ENCODE measurements at regions not wholly inside any gene's neighbourhood (a gene's known extent, or its start where the extent isn't known, plus 50 kb on each side); places are given as distances from the start of the nearest gene placed in this dataset.
A peak's percentile ranks its signal among the peaks of the same experiment; 100 is the strongest.

DNA sequence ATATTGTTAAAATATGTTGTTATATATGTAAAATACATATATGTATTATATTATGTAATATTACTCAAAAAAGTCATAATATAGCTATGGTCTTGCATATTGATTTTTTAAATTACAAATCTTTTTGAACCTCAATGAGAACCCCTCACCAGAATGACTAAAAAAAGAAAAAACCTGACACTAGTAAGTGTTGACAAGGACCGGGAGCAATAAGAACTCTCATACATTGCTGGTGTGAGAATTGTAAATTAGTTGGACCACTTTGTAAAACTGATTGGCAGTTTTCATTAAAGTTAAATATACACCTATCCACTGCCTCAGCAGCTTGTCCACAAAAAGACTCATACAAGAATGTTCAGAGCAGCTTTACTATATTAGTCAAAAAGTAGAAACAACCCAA lies 280.0 kb downstream of the BMP7 start (continued):
- TF ChIP-seq, protein P1, sequence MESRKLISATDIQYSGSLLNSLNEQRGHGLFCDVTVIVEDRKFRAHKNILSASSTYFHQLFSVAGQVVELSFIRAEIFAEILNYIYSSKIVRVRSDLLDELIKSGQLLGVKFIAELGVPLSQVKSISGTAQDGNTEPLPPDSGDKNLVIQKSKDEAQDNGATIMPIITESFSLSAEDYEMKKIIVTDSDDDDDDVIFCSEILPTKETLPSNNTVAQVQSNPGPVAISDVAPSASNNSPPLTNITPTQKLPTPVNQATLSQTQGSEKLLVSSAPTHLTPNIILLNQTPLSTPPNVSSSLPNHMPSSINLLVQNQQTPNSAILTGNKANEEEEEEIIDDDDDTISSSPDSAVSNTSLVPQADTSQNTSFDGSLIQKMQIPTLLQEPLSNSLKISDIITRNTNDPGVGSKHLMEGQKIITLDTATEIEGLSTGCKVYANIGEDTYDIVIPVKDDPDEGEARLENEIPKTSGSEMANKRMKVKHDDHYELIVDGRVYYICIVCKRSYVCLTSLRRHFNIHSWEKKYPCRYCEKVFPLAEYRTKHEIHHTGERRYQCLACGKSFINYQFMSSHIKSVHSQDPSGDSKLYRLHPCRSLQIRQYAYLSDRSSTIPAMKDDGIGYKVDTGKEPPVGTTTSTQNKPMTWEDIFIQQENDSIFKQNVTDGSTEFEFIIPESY (IDR thresholded peaks at IDR 0.05; ENCODE audit: extremely low read depth, insufficient replicate concordance, low read length) = no peak
- no peak for TF ChIP-seq POLR2AphosphoS5 (IDR thresholded peaks at IDR 0.05; ENCODE audit: low read depth, low read length)
- no peak for TF ChIP-seq SRF (IDR thresholded peaks at IDR 0.05; ENCODE audit: low read depth)
- no peak for TF ChIP-seq ZNF274 (IDR thresholded peaks at IDR 0.05; ENCODE audit: low read depth, low read length)

DNA sequence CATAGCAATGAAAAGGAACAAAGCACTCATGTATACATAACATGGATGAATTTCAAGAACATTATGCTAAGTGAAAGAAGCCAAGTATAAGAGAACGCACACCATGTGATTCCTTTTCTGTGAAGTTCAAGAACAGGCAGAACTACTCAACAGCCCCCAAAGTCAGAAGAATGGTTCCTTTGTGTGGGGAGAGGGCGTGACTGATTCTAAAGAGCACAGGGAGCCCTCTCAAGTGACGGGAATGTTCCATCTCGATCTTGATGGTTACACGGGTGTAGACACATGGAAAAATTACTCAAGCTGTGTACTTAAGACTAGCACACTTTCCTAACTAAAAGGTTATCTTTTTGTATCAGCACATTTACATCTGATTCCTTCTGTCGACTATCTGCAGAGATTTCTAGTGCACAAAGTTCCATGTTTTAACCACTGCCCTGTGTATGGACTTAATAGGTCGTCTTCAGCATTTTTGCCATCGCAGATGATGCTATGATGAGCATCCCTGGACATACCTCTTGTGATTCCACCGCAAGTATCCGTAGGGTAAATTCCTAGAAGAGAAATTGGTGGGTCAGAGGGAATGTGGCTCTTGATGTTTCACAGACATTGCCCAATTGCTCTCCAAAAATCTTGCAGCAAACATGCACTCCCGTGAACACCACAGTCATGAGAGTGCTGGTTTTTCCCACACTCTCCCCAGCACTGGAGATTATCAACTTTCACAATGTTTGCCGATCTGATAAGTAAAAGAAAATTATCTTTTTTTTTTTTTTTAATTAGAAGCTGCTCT lies 279.3 kb downstream of the BMP7 start:
- Histone ChIP-seq H3K9ac (ENCODE audit: low read length) (no peak overlapping the region), H3K4me3 (replicated peaks in 1 of 2; ENCODE audit: low read depth in 1 of 2, low read length in 2 of 2) (no peak overlapping the region; a peak in 1 of 4 replicates), H3K36me3 (ENCODE audit: control insufficient read depth in 1 of 2, insufficient read depth in 2 of 2, low read length in 2 of 2) (no peaks in the 10 kb centered on the region), H3K4me1 (ENCODE audit: control insufficient read depth in 1 of 2, insufficient read depth in 2 of 2, low read length in 2 of 2) (peaks cover 0 to 22% of the 10 kb centered on the region in 2 experiments; a peak in 2 of 4 replicates), H3K79me2 (ENCODE audit: insufficient read depth, low read length) (no peaks in the 10 kb centered on the region), H4K20me1 (ENCODE audit: insufficient read depth) (no peaks in the 10 kb centered on the region), H2AFZ (ENCODE audit: low read depth, low read length, poor library complexity, severe bottlenecking) (peak overlapping the region; percentile 85), H3K27me3 (ENCODE audit: insufficient read depth, low read length) (no peaks in the 10 kb centered on the region), H3K4me2 (ENCODE audit: low read length) (peak overlapping the region; percentile 79; the same call in 1 of the 2 replicates), H3K9me3 (ENCODE audit: control insufficient read depth in 1 of 2, insufficient read depth in 1 of 2, low read depth in 1 of 2, low read length in 2 of 2) (peaks cover 0 to 4% of the 10 kb centered on the region in 2 experiments; a peak in 2 of 4 replicates), H3K27ac (ENCODE audit: low read depth, low read length) (no peak overlapping the region), H3K9me2 (ENCODE audit: insufficient read depth) (no peaks in the 10 kb centered on the region)
- ChIA-PET CTCF (interaction anchor here (1.0 to 2.9 kb wide), 2 partner anchors 13 kb away, joined by 3 to 8 read pairs; no protein-coding TSS in a partner anchor), POLR2A (no interaction called here), RAD21 (ENCODE audit: low non-redundant PET in 1 of 2, low total read pairs in 2 of 2, uncharacterized antibody in 2 of 2, unreplicated experiment in 2 of 2) (no interaction called here)
- intact Hi-C loops (cut with micrococcal nuclease) = no loop called here
- TF ChIP-seq SRF (IDR thresholded peaks at IDR 0.05; ENCODE audit: low read depth) (no peak), CBX3 (IDR thresholded peaks at IDR 0.05; ENCODE audit: low read depth) (no peak), ZFX (IDR thresholded peaks at IDR 0.05) (no peak), EZH2phosphoT487 (IDR thresholded peaks at IDR 0.05; ENCODE audit: borderline replicate concordance) (no peak), SIN3A (IDR thresholded peaks at IDR 0.05; ENCODE audit: low read depth) (no peak), ZNF274 (IDR thresholded peaks at IDR 0.05; ENCODE audit: low read depth, low read length) (no peak), JUND (IDR thresholded peaks at IDR 0.05) (no peak), TCF7L2 (IDR thresholded peaks at IDR 0.05; ENCODE audit: borderline replicate concordance, extremely low read depth, insufficient read depth, insufficient read length) (no peak), SP1 (IDR thresholded peaks at IDR 0.05; ENCODE audit: low read depth) (no peak), CEBPB (IDR thresholded peaks at IDR 0.05; ENCODE audit: low read depth) (no peak), EGR1 (IDR thresholded peaks at IDR 0.05; ENCODE audit: low read depth) (no peak)
- TF ChIP-seq, protein P2, sequence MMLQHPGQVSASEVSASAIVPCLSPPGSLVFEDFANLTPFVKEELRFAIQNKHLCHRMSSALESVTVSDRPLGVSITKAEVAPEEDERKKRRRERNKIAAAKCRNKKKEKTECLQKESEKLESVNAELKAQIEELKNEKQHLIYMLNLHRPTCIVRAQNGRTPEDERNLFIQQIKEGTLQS (IDR thresholded peaks at IDR 0.05) = no peak
- TF ChIP-seq, protein P3, sequence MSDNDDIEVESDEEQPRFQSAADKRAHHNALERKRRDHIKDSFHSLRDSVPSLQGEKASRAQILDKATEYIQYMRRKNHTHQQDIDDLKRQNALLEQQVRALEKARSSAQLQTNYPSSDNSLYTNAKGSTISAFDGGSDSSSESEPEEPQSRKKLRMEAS (IDR thresholded peaks at IDR 0.05) = no peak
- TF ChIP-seq, protein P4, sequence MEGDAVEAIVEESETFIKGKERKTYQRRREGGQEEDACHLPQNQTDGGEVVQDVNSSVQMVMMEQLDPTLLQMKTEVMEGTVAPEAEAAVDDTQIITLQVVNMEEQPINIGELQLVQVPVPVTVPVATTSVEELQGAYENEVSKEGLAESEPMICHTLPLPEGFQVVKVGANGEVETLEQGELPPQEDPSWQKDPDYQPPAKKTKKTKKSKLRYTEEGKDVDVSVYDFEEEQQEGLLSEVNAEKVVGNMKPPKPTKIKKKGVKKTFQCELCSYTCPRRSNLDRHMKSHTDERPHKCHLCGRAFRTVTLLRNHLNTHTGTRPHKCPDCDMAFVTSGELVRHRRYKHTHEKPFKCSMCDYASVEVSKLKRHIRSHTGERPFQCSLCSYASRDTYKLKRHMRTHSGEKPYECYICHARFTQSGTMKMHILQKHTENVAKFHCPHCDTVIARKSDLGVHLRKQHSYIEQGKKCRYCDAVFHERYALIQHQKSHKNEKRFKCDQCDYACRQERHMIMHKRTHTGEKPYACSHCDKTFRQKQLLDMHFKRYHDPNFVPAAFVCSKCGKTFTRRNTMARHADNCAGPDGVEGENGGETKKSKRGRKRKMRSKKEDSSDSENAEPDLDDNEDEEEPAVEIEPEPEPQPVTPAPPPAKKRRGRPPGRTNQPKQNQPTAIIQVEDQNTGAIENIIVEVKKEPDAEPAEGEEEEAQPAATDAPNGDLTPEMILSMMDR (IDR thresholded peaks at IDR 0.05 in 2 of 3, conservative IDR thresholded peaks at IDR 0.05 in 1 of 3; ENCODE audit: borderline replicate concordance in 1 of 3, insufficient read depth in 1 of 3, low read depth in 2 of 3, low read length in 2 of 3) = no peak
- TF ChIP-seq, protein P5, sequence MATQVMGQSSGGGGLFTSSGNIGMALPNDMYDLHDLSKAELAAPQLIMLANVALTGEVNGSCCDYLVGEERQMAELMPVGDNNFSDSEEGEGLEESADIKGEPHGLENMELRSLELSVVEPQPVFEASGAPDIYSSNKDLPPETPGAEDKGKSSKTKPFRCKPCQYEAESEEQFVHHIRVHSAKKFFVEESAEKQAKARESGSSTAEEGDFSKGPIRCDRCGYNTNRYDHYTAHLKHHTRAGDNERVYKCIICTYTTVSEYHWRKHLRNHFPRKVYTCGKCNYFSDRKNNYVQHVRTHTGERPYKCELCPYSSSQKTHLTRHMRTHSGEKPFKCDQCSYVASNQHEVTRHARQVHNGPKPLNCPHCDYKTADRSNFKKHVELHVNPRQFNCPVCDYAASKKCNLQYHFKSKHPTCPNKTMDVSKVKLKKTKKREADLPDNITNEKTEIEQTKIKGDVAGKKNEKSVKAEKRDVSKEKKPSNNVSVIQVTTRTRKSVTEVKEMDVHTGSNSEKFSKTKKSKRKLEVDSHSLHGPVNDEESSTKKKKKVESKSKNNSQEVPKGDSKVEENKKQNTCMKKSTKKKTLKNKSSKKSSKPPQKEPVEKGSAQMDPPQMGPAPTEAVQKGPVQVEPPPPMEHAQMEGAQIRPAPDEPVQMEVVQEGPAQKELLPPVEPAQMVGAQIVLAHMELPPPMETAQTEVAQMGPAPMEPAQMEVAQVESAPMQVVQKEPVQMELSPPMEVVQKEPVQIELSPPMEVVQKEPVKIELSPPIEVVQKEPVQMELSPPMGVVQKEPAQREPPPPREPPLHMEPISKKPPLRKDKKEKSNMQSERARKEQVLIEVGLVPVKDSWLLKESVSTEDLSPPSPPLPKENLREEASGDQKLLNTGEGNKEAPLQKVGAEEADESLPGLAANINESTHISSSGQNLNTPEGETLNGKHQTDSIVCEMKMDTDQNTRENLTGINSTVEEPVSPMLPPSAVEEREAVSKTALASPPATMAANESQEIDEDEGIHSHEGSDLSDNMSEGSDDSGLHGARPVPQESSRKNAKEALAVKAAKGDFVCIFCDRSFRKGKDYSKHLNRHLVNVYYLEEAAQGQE (IDR thresholded peaks at IDR 0.05; ENCODE audit: low read depth) = no peak
- ATAC-seq = no peak
- no TSS peak for BruUV-seq (replicated peaks)
- DNase-seq (ENCODE audit: low read depth, low spot score) = no peak
